WTC11 (cell line): ENCODE measurements at regions not wholly inside any gene's neighbourhood (a gene's known extent, or its start where the extent isn't known, plus 50 kb on each side); places are given as distances from the start of the nearest gene placed in this dataset.

Experiments
- JUN ChIP-seq: sonication (generic); formaldehyde crosslinking; IDR thresholded peaks from 2 replicates; pipeline ENCODE4 v1.8.0; 2023; ENCODE audit warnings: mild to moderate bottlenecking, missing genetic modification reagents
- NR1H2 ChIP-seq: sonication (generic); formaldehyde crosslinking; IDR thresholded peaks from 2 replicates; pipeline ENCODE4 v1.9.0; 2021; ENCODE audit warnings: mild to moderate bottlenecking, moderate library complexity, missing genetic modification reagents
- NR2C2 ChIP-seq: sonication (generic); formaldehyde crosslinking; IDR thresholded peaks from 2 replicates; pipeline ENCODE4 v1.8.0; 2022; ENCODE audit warnings: mild to moderate bottlenecking, missing genetic modification reagents
- PRRX2 ChIP-seq: fragments of 250-450 bp; sonication (Bioruptor Pico); IDR thresholded peaks from 2 replicates; pipeline ENCODE4 v1.8.0; 2021; ENCODE audit warnings: mild to moderate bottlenecking
- TP53 ChIP-seq: sonication (generic); formaldehyde crosslinking; IDR thresholded peaks from 2 replicates; pipeline ENCODE4 v1.8.1; 2023; ENCODE audit warnings: mild to moderate bottlenecking, missing genetic modification reagents
- ZNF416 ChIP-seq: fragments of 250-450 bp; sonication (Bioruptor Pico); IDR thresholded peaks from 2 replicates; pipeline ENCODE4 v1.9.0; 2021; ENCODE audit warnings: mild to moderate bottlenecking, inconsistent platforms
- TF ChIP-seq, protein P1 (sequence below): fragments of 200-600 bp; IDR thresholded peaks from 2 replicates; pipeline ENCODE4 v1.8.0; 2022; ENCODE audit warnings: antibody characterized with exemption
- TF ChIP-seq, protein P2 (sequence below): sonication (generic); formaldehyde crosslinking; IDR thresholded peaks from 2 replicates; pipeline ENCODE4 v1.8.1; 2022; ENCODE audit warnings: low read depth, missing genetic modification reagents, borderline replicate concordance
- TF ChIP-seq, protein P3 (sequence below): sonication (generic); formaldehyde crosslinking; IDR thresholded peaks from 2 replicates; pipeline ENCODE4 v1.8.0; 2023; ENCODE audit warnings: missing genetic modification reagents
- TF ChIP-seq, protein P4 (sequence below): sonication (generic); formaldehyde crosslinking; IDR thresholded peaks from 2 replicates; pipeline ENCODE4 v1.8.1; 2022; ENCODE audit warnings: mild to moderate bottlenecking, missing genetic modification reagents, moderate library complexity, borderline replicate concordance
- TF ChIP-seq, protein P5 (sequence below): sonication (generic); formaldehyde crosslinking; IDR thresholded peaks from 2 replicates; pipeline ENCODE4 v1.8.0; 2022; ENCODE audit warnings: mild to moderate bottlenecking, missing genetic modification reagents

DNA sequence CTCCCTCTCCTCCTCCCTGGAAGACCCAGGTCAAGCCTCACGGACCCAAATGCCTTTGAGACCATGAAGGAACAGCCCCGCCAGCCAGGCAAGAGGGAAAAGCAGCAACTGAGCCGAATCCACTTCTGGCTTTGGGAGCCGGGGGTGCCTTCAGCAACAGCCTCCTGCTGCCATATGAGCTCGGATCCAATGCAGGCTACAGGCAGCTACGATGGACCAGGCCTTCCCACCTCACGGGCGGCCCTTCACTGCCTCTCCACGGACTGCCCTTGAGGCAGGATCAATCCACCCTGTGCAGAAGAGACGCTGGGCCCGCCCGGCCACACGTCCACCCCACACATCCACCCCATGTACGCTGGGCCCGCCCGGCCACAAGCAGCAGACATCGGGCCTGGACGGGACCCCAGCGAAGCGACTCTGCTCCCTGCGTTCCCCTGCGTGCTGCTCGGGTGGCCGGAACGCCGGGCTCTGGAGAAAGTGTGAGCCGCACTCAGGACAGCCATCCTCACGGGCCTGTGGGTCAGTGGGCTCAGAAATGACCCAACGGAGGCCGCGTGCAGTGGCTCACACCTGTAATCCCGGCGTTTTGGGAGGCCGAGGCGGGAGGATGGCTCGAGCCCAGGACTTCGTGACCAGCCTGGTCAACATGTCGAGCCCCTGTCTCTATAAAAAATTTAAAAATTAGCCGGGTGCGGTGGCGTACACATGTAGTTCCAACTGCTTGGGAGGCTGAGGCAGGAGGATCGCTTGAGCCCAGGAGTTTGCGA, 82.0 kb downstream of the FOXL3 start:
- TF ChIP-seq, protein P1, sequence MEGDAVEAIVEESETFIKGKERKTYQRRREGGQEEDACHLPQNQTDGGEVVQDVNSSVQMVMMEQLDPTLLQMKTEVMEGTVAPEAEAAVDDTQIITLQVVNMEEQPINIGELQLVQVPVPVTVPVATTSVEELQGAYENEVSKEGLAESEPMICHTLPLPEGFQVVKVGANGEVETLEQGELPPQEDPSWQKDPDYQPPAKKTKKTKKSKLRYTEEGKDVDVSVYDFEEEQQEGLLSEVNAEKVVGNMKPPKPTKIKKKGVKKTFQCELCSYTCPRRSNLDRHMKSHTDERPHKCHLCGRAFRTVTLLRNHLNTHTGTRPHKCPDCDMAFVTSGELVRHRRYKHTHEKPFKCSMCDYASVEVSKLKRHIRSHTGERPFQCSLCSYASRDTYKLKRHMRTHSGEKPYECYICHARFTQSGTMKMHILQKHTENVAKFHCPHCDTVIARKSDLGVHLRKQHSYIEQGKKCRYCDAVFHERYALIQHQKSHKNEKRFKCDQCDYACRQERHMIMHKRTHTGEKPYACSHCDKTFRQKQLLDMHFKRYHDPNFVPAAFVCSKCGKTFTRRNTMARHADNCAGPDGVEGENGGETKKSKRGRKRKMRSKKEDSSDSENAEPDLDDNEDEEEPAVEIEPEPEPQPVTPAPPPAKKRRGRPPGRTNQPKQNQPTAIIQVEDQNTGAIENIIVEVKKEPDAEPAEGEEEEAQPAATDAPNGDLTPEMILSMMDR = no peak
- TF ChIP-seq JUN (CRISPR knock-in tag) (no peak), ZNF416 (no peak), NR2C2 (no peak), TP53 (CRISPR knock-in tag) (no peak), PRRX2 (CRISPR knock-in tag) (no peak), NR1H2 (CRISPR knock-in tag) (no peak)
- TF ChIP-seq, protein P2, sequence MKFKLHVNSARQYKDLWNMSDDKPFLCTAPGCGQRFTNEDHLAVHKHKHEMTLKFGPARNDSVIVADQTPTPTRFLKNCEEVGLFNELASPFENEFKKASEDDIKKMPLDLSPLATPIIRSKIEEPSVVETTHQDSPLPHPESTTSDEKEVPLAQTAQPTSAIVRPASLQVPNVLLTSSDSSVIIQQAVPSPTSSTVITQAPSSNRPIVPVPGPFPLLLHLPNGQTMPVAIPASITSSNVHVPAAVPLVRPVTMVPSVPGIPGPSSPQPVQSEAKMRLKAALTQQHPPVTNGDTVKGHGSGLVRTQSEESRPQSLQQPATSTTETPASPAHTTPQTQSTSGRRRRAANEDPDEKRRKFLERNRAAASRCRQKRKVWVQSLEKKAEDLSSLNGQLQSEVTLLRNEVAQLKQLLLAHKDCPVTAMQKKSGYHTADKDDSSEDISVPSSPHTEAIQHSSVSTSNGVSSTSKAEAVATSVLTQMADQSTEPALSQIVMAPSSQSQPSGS (CRISPR knock-in tag) = no peak
- TF ChIP-seq, protein P3, sequence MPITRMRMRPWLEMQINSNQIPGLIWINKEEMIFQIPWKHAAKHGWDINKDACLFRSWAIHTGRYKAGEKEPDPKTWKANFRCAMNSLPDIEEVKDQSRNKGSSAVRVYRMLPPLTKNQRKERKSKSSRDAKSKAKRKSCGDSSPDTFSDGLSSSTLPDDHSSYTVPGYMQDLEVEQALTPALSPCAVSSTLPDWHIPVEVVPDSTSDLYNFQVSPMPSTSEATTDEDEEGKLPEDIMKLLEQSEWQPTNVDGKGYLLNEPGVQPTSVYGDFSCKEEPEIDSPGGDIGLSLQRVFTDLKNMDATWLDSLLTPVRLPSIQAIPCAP = no peak
- TF ChIP-seq, protein P4, sequence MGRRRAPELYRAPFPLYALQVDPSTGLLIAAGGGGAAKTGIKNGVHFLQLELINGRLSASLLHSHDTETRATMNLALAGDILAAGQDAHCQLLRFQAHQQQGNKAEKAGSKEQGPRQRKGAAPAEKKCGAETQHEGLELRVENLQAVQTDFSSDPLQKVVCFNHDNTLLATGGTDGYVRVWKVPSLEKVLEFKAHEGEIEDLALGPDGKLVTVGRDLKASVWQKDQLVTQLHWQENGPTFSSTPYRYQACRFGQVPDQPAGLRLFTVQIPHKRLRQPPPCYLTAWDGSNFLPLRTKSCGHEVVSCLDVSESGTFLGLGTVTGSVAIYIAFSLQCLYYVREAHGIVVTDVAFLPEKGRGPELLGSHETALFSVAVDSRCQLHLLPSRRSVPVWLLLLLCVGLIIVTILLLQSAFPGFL (CRISPR knock-in tag) = no peak
- TF ChIP-seq, protein P5, sequence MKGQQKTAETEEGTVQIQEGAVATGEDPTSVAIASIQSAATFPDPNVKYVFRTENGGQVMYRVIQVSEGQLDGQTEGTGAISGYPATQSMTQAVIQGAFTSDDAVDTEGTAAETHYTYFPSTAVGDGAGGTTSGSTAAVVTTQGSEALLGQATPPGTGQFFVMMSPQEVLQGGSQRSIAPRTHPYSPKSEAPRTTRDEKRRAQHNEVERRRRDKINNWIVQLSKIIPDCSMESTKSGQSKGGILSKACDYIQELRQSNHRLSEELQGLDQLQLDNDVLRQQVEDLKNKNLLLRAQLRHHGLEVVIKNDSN (CRISPR knock-in tag) = no peak
